Keratinocyte (primary cell): ENCODE measurements at regions not wholly inside any gene's neighbourhood (a gene's known extent, or its start where the extent isn't known, plus 50 kb on each side); places are given as distances from the start of the nearest gene placed in this dataset.

ENCODE experiments used
- DNase-seq: peaks from one replicate; pipeline ENCODE4 v3.0.0-alpha.2; 2011; ENCODE audit warnings: low read depth, missing footprints, low spot score
- FAIRE-seq: peaks from 2 replicates; lab custom pipeline; 2011; peaks lifted over from hg19 to GRCh38; lab: Jason Lieb, UNC
- H2AFZ ChIP-seq: 2 replicates; pipeline ENCODE4 v1.6.0; 2012; ENCODE audit warnings: low read length, control low read depth, inconsistent platforms; ENCODE audit not compliant: control insufficient read depth
- H3K27ac ChIP-seq: 2 replicates; pipeline ENCODE4 v1.5.1; 2011; ENCODE audit warnings: low read length; ENCODE audit not compliant: control insufficient read depth, insufficient read depth
- H3K27me3 ChIP-seq: 3 replicates; pipeline ENCODE4 v1.6.0; 2011; ENCODE audit warnings: low read length; ENCODE audit not compliant: control insufficient read depth, insufficient read depth; ENCODE audit errors: extremely low read depth
- H3K36me3 ChIP-seq, 2 experiments: 2 replicates in 1 of 2; 3 replicates in 1 of 2; pipeline ENCODE4 v1.5.1; 2011; ENCODE audit warnings: low read length in 2 of 2, mild to moderate bottlenecking in 1 of 2; ENCODE audit not compliant: control insufficient read depth in 2 of 2, insufficient read depth in 2 of 2; ENCODE audit errors: extremely low read depth in 1 of 2
- H3K4me1 ChIP-seq: 3 replicates; pipeline ENCODE4 v1.5.1; 2011; ENCODE audit warnings: low read length; ENCODE audit not compliant: control insufficient read depth, insufficient read depth; ENCODE audit errors: extremely low read depth
- H3K4me2 ChIP-seq: 3 replicates; pipeline ENCODE4 v1.6.0; 2011; ENCODE audit warnings: low read depth, low read length; ENCODE audit not compliant: control insufficient read depth, insufficient read depth; ENCODE audit errors: extremely low read depth
- H3K4me3 ChIP-seq, 3 experiments: fragments of 200-600 bp in 1 of 3; sonication (generic) in 1 of 3; 2 replicates in 2 of 3; 3 replicates in 1 of 3; pipeline ENCODE4 v1.5.1; 2011 to 2016; ENCODE audit warnings: low read length in 3 of 3, mild to moderate bottlenecking in 3 of 3, control low read depth in 2 of 3, inconsistent platforms in 1 of 3, low read depth in 1 of 3, mixed read lengths in 1 of 3, mixed run types in 1 of 3, moderate library complexity in 1 of 3; ENCODE audit not compliant: control insufficient read depth in 2 of 3, insufficient read depth in 2 of 3; ENCODE audit errors: extremely low read depth in 1 of 3
- H3K79me2 ChIP-seq: 2 replicates; pipeline ENCODE4 v1.6.0; 2012; ENCODE audit warnings: low read length; ENCODE audit not compliant: control insufficient read depth, insufficient read depth
- H3K9ac ChIP-seq: 3 replicates; pipeline ENCODE4 v1.6.0; 2011; ENCODE audit warnings: low read length; ENCODE audit not compliant: control insufficient read depth, insufficient read depth; ENCODE audit errors: extremely low read depth
- H3K9me1 ChIP-seq: 3 replicates; pipeline ENCODE4 v1.6.0; 2011; ENCODE audit warnings: low read length; ENCODE audit not compliant: control insufficient read depth, insufficient read depth; ENCODE audit errors: extremely low read depth
- H3K9me3 ChIP-seq: 2 replicates; pipeline ENCODE4 v1.5.1; 2012; ENCODE audit warnings: low read depth, low read length; ENCODE audit not compliant: control insufficient read depth
- H4K20me1 ChIP-seq: 3 replicates; pipeline ENCODE4 v1.6.0; 2011; ENCODE audit warnings: low read length; ENCODE audit not compliant: control insufficient read depth, insufficient read depth; ENCODE audit errors: extremely low read depth
- CTCF ChIP-seq, 3 experiments: IDR thresholded peaks in 1 of 3; conservative IDR thresholded peaks in 1 of 3; optimal IDR thresholded peaks in 1 of 3; 2 replicates in 2 of 3; 3 replicates in 1 of 3; pipeline versions ENCODE3 to v1.5.1; 2011; ENCODE audit warnings: low read length in 3 of 3, mild to moderate bottlenecking in 3 of 3, moderate library complexity in 2 of 3, control low read depth in 1 of 3, inconsistent platforms in 1 of 3; ENCODE audit not compliant: insufficient read depth in 2 of 3; ENCODE audit errors: extremely low read depth in 1 of 3
- EZH2 ChIP-seq: IDR thresholded peaks from one replicate; pipeline ENCODE4 v1.6.1; 2012; ENCODE audit warnings: inconsistent platforms, mild to moderate bottlenecking, low read length, moderate library complexity
- dilution Hi-C: fragments of 300-500 bp; cut with MboI; formaldehyde crosslinking; loops from one replicate; pipeline ENCODE4 v1.7.0; 2020; ENCODE audit warnings: low sequenced_read_pairs; ENCODE audit not compliant: extremely low pct_ligation_motif_present

- Histone ChIP-seq H3K27ac (no peak overlapping the region), H3K4me2 (no peak overlapping the region)
Observed at GRCh38 chr2:57906152-57906732, 140.4 kb upstream of the VRK2 start.

DNA sequence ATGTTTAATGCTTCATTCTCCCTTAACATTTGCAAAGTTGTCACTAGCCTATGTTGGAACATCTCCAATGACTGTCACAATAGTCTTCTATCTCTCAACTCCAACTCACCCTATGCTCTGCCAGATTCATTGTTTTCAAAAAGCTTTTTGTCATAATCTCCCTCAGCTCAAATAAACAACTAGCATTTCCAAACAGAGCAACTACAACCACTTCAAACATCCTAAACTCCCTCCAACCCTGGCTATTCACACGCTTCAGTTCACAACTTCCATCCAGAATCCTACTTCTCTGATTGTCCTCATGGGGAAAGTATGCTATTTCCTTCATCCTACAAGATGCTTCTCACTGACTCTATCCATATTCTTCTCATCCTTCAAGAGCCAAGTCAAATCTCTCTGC is 139.2 kb upstream of the VRK2 start:
- no peaks in the 10 kb centered on the region for H4K20me1 ChIP-seq
- H3K4me2 ChIP-seq, result no peak overlapping the region
- TF ChIP-seq EZH2, result no peak
- TF ChIP-seq CTCF (optimal IDR thresholded peaks at IDR 0.05 in 1 of 3, IDR thresholded peaks at IDR 0.05 in 1 of 3, conservative IDR thresholded peaks at IDR 0.05 in 1 of 3; ENCODE audit: extremely low read depth in 1 of 3, insufficient read depth in 2 of 3, low read length in 3 of 3), result no peak
- H3K79me2 ChIP-seq, result no peaks in the 10 kb centered on the region
- no peak overlapping the region for H3K27ac ChIP-seq
- H2AFZ ChIP-seq, result peak overlapping the region; percentile 6
- H3K36me3 ChIP-seq, result no peaks in the 10 kb centered on the region
- no peaks in the 10 kb centered on the region for H3K9me3 ChIP-seq
- FAIRE-seq (no peak), DNase-seq (no peak)
- H3K9me1 ChIP-seq, result no peaks in the 10 kb centered on the region
- no peaks in the 10 kb centered on the region for H3K4me1 ChIP-seq
- no peak overlapping the region for H3K9ac ChIP-seq
- no peak overlapping the region for H3K4me3 ChIP-seq
- dilution Hi-C loops, result no loop called here
- H3K27me3 ChIP-seq, result no peaks in the 10 kb centered on the region

More at GRCh38 chr2:57906152-57906732, 140.4 kb upstream of the VRK2 start:
- H3K9me3 ChIP-seq, result no peaks in the 10 kb centered on the region
- no peaks in the 10 kb centered on the region for H3K4me1 ChIP-seq
- FAIRE-seq (no peak), DNase-seq (no peak)
- no peaks in the 10 kb centered on the region for H3K79me2 ChIP-seq
- H3K9me1 ChIP-seq, result no peaks in the 10 kb centered on the region
- TF ChIP-seq EZH2, result no peak
- peak; percentile 43 to 79 (median 72) for TF ChIP-seq CTCF (optimal IDR thresholded peaks at IDR 0.05 in 1 of 3, IDR thresholded peaks at IDR 0.05 in 1 of 3, conservative IDR thresholded peaks at IDR 0.05 in 1 of 3; ENCODE audit: extremely low read depth in 1 of 3, insufficient read depth in 2 of 3, low read length in 3 of 3)
- no peak overlapping the region for H3K4me3 ChIP-seq
- dilution Hi-C loops, result no loop called here
- no peak overlapping the region for H3K9ac ChIP-seq
- no peak overlapping the region for H2AFZ ChIP-seq
- no peaks in the 10 kb centered on the region for H4K20me1 ChIP-seq
- H3K27me3 ChIP-seq, result no peaks in the 10 kb centered on the region
- H3K36me3 ChIP-seq, result no peaks in the 10 kb centered on the region
